Coronary artery (tissue), 2 donors: ENCODE measurements at regions not wholly inside any gene's neighbourhood (a gene's known extent, or its start where the extent isn't known, plus 50 kb on each side); places are given as distances from the start of the nearest gene placed in this dataset.

ENCODE experiments used
- DNase-seq: peaks from one replicate; pipeline ENCODE4 v3.0.0-alpha.2; 2017; ENCODE audit warnings: low spot score
- H3K27ac ChIP-seq, 2 donors: fragments of 200-600 bp; sonication (generic); one replicate each; pipeline ENCODE4 v1.5.1; 2016 to 2019
- H3K4me3 ChIP-seq: fragments of 200-600 bp; sonication (generic); 2 replicates; pipeline ENCODE4 v1.5.1; 2016; ENCODE audit warnings: mild to moderate bottlenecking, moderate library complexity
- CTCF ChIP-seq: fragments of 200-600 bp; sonication (generic); IDR thresholded peaks from one replicate; pipeline ENCODE4 v1.5.1; 2019; ENCODE audit warnings: antibody characterized with exemption

- no peak overlapping the region for H3K27ac ChIP-seq
- TF ChIP-seq CTCF = no peak
- no peak for DNase-seq
These were observed 2301.2 kb downstream of the PCDH9 start for GRCh38 chr13:64928696-64929499.

GRCh38 chr13:64925727-64926126 is 2304.4 kb downstream of the PCDH9 start:
- Histone ChIP-seq H3K4me3 (no peak overlapping the region), H3K27ac (no peak overlapping the region)
- no peak for TF ChIP-seq CTCF
- DNase-seq = no peak

More at GRCh38 chr13:64928696-64929499, 2301.2 kb downstream of the PCDH9 start:
- no peak overlapping the region for H3K4me3 ChIP-seq

GRCh38 chr13:64925284-64925683 is 2304.9 kb downstream of the PCDH9 start:
- no peak for TF ChIP-seq CTCF
- DNase-seq = no peak

GRCh38 chr13:64924401-64924800 is 2305.7 kb downstream of the PCDH9 start:
- no peak for DNase-seq
- TF ChIP-seq CTCF = no peak
- Histone ChIP-seq H3K27ac (no peak overlapping the region), H3K4me3 (no peak overlapping the region)

More at GRCh38 chr13:64925284-64925683, 2304.9 kb downstream of the PCDH9 start:
- Histone ChIP-seq H3K27ac (no peak overlapping the region), H3K4me3 (no peak overlapping the region)

- no peak overlapping the region for H3K27ac ChIP-seq
- no peak for TF ChIP-seq CTCF
- DNase-seq = no peak
- no peak overlapping the region for H3K4me3 ChIP-seq
These were observed 2312.6 kb downstream of the PCDH9 start for GRCh38 chr13:64917566-64917965.

- Histone ChIP-seq H3K4me3 (no peak overlapping the region), H3K27ac (no peak overlapping the region)
- no peak for DNase-seq
- no peak for TF ChIP-seq CTCF
These were observed 2318.0 kb downstream of the PCDH9 start for GRCh38 chr13:64912141-64912540.

- no peak for TF ChIP-seq CTCF
- no peak overlapping the region for H3K4me3 ChIP-seq
- no peak overlapping the region for H3K27ac ChIP-seq
- no peak for DNase-seq
These were observed 2320.0 kb downstream of the PCDH9 start for GRCh38 chr13:64910096-64910495.
